ENCODE measurements at regions not wholly inside any gene's neighbourhood (a gene's known extent, or its start where the extent isn't known, plus 50 kb on each side); places are given as distances from the start of the nearest gene placed in this dataset.

DNA sequence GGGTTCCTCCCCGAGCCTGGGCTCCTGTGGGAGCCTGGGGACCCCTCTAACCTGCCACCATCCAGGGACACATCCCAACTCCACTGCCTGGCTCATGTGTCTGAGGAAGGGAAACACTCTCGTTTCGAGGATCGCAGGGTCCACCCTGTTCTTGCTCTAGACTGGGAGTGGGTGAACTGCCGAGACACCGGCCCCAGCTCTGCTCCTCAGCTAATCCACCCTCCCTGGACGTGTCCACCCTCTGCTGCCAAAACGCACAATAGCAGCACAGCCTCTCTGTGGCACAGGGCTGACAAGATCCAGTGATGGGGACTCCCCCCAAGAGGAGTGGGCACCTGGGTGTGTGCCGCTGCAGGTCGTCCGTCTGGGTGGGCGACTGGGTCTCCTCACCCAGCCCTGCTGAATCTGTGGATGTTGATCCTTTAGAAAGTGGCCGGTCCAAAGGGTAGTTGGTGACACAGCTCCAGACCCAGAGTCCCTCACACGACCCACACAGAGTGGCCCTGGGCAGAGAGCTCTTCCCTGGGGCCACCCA lies 65.2 kb upstream of the FAM20C start:
- Histone ChIP-seq H3K27me3 (replicated peaks in 1 of 4; ENCODE audit: control insufficient read depth in 3 of 4, extremely low read depth in 1 of 4, insufficient read depth in 3 of 4, low read length in 3 of 4) (no peaks in the 10 kb centered on the region), H2BK5ac (ENCODE audit: low read depth, low read length) (no peak overlapping the region), H2AK5ac (ENCODE audit: low read depth, low read length) (no peak overlapping the region), H3K4me1 (replicated peaks in 1 of 4; ENCODE audit: control insufficient read depth in 3 of 4, insufficient read depth in 4 of 4, low read length in 3 of 4) (peaks cover 0 to 10% (median 2%) of the 10 kb centered on the region in 4 experiments; a peak in 4 of 7 replicates), H3K27ac (ENCODE audit: low read depth, low read length) (no peak overlapping the region), H4K5ac (ENCODE audit: insufficient read length, low read depth, low read length) (no peak overlapping the region), H3K4ac (replicated peaks; ENCODE audit: insufficient read length, low read depth, low read length) (no peak overlapping the region), H2BK15ac (ENCODE audit: low read length) (no peak overlapping the region), H2BK20ac (ENCODE audit: low read length) (no peak overlapping the region), H4K8ac (ENCODE audit: extremely low read depth, insufficient read depth, low read length) (no peak overlapping the region), H3K4me3 (ENCODE audit: extremely low read depth in 1 of 4, insufficient read depth in 2 of 4, low read depth in 3 of 4, low read length in 4 of 4) (no peak overlapping the region), H3K23ac (ENCODE audit: insufficient read length) (no peak overlapping the region), H3K56ac (replicated peaks; ENCODE audit: insufficient read length, low read depth, low read length) (no peak overlapping the region), H4K91ac (replicated peaks; ENCODE audit: insufficient read length, low read length) (no peak overlapping the region), H2BK120ac (replicated peaks; ENCODE audit: low read depth, low read length) (no peak overlapping the region), H2BK12ac (ENCODE audit: low read depth, low read length) (no peak overlapping the region), H3K14ac (ENCODE audit: insufficient read length) (no peak overlapping the region), H3K18ac (ENCODE audit: extremely low read depth, low read length) (no peak overlapping the region), H3K9me3 (ENCODE audit: insufficient read depth in 2 of 2, low read depth in 1 of 2, low read length in 1 of 2) (no peaks in the 10 kb centered on the region), H3K4me2 (ENCODE audit: insufficient read depth in 1 of 2, low read depth in 2 of 2, low read length in 2 of 2) (no peak overlapping the region), H3K9ac (replicated peaks in 1 of 4; ENCODE audit: extremely low read depth in 1 of 4, low read depth in 3 of 4, low read length in 3 of 4) (no peak overlapping the region), H3K79me2 (ENCODE audit: control insufficient read depth in 1 of 2, insufficient read depth in 2 of 2, low read length in 2 of 2) (no peaks in the 10 kb centered on the region), H3K79me1 (ENCODE audit: low read depth, low read length) (no peaks in the 10 kb centered on the region), H3K36me3 (ENCODE audit: control insufficient read depth in 2 of 4, insufficient read depth in 4 of 4, low read length in 3 of 4) (no peaks in the 10 kb centered on the region), H3K23me2 (ENCODE audit: low read depth, low read length) (no peaks in the 10 kb centered on the region), H2AFZ (ENCODE audit: low read length) (no peak overlapping the region), H4K20me1 (replicated peaks in 1 of 2; ENCODE audit: control insufficient read depth in 1 of 2, insufficient read depth in 2 of 2, low read length in 2 of 2) (no peaks in the 10 kb centered on the region)
- DNase-seq (ENCODE audit: low read depth in 1 of 2, low spot score in 2 of 2) (no peak), FAIRE-seq (no peak)
- POLR2A ChIA-PET (ENCODE audit: partially characterized antibody): no interaction called here
- CTCF ChIA-PET (ENCODE audit: partially characterized antibody): interaction anchor here (1.0 to 1.7 kb wide), 4 partner anchors 35 to 68 kb away, joined by 3 to 5 read pairs (median 3); no protein-coding TSS in a partner anchor
- WGBS, 2 experiments (ENCODE audit: extremely low coverage in 1 of 2, insufficient coverage in 1 of 2, insufficient read length in 1 of 2, insufficient replicate concordance in 2 of 2, low coverage in 1 of 2, low lambda C conversion rate in 2 of 2, missing lambda C conversion rate in 1 of 2): 91% methylated on average over 11 of the region's 14 CpGs; no CpG with 5 or more reads in 1 of the 2 experiments
- TF ChIP-seq CTBP2 (IDR thresholded peaks at IDR 0.05; ENCODE audit: borderline replicate concordance, insufficient read depth, insufficient read length, low read length) (no peak), CBX5 (IDR thresholded peaks at IDR 0.05; ENCODE audit: low read depth, low read length) (no peak), TAF7 (optimal IDR thresholded peaks at IDR 0.05; ENCODE audit: borderline replicate concordance, low read depth, low read length) (no peak), HDAC2 (IDR thresholded peaks at IDR 0.05; ENCODE audit: borderline replicate concordance in 1 of 2, low read depth in 2 of 2, low read length in 2 of 2) (no peak), EGR1 (IDR thresholded peaks at IDR 0.05; ENCODE audit: borderline replicate concordance, low read depth, low read length) (no peak), POLR2AphosphoS5 (IDR thresholded peaks at IDR 0.05; ENCODE audit: low read depth, low read length) (no peak), NRF1 (IDR thresholded peaks at IDR 0.05; ENCODE audit: low read depth, low read length) (no peak), EZH2 (IDR thresholded peaks at IDR 0.05; ENCODE audit: low read depth, low read length, severe bottlenecking) (no peak), RAD21 (IDR thresholded peaks at IDR 0.05 in 1 of 2, conservative IDR thresholded peaks at IDR 0.05 in 1 of 2; ENCODE audit: low read depth in 2 of 2, low read length in 2 of 2) (no peak), MAFK (IDR thresholded peaks at IDR 0.05; ENCODE audit: low read depth, low read length) (no peak), BCL11A (IDR thresholded peaks at IDR 0.05; ENCODE audit: low read depth in 2 of 2, low read length in 2 of 2) (no peak)
- TF ChIP-seq, protein P1, sequence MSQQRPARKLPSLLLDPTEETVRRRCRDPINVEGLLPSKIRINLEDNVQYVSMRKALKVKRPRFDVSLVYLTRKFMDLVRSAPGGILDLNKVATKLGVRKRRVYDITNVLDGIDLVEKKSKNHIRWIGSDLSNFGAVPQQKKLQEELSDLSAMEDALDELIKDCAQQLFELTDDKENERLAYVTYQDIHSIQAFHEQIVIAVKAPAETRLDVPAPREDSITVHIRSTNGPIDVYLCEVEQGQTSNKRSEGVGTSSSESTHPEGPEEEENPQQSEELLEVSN (IDR thresholded peaks at IDR 0.05): no peak

Data from H1 (cell line).